Neural progenitor cell (in vitro differentiated cells): ENCODE measurements at regions not wholly inside any gene's neighbourhood (a gene's known extent, or its start where the extent isn't known, plus 50 kb on each side); places are given as distances from the start of the nearest gene placed in this dataset.

Experiments used
- DNase-seq: peaks from one replicate; pipeline ENCODE4 v3.0.0-alpha.2; 2016; ENCODE audit warnings: low spot score
- H2AFZ ChIP-seq: fragments of 200-600 bp; sonication (generic); replicated peaks from 2 replicates; pipeline ENCODE4 v1.6.1; 2016; ENCODE audit warnings: antibody characterized with exemption
- H3F3A ChIP-seq: fragments of 200-600 bp; sonication (generic); 2 replicates; pipeline ENCODE4 v1.6.1; 2016; ENCODE audit warnings: antibody characterized with exemption, low read depth
- H3K27ac ChIP-seq: fragments of 200-600 bp; sonication (generic); 2 replicates; pipeline ENCODE4 v1.5.1; 2016; ENCODE audit warnings: mild to moderate bottlenecking
- H3K27me3 ChIP-seq: fragments of 200-600 bp; sonication (generic); 2 replicates; pipeline ENCODE4 v1.6.1; 2016; ENCODE audit warnings: mild to moderate bottlenecking, moderate library complexity
- H3K36me3 ChIP-seq: fragments of 200-600 bp; sonication (generic); 2 replicates; pipeline ENCODE4 v1.5.1; 2016
- H3K4me1 ChIP-seq: fragments of 200-600 bp; sonication (generic); 2 replicates; pipeline ENCODE4 v1.6.1; 2016; ENCODE audit warnings: mixed run types
- H3K4me2 ChIP-seq: fragments of 200-600 bp; sonication (generic); 2 replicates; pipeline ENCODE4 v1.6.1; 2016
- H3K4me3 ChIP-seq: fragments of 200-600 bp; sonication (generic); 2 replicates; pipeline ENCODE4 v1.5.1; 2016
- H3K79me2 ChIP-seq: fragments of 200-600 bp; sonication (generic); 2 replicates; pipeline ENCODE4 v1.6.1; 2016; ENCODE audit warnings: low read depth
- H3K9ac ChIP-seq: fragments of 200-600 bp; sonication (generic); 2 replicates; pipeline ENCODE4 v1.6.1; 2016
- H3K9me3 ChIP-seq: fragments of 200-600 bp; sonication (generic); 2 replicates; pipeline ENCODE4 v1.5.1; 2016; ENCODE audit warnings: low read depth
- H4K20me1 ChIP-seq: fragments of 200-600 bp; sonication (generic); 2 replicates; pipeline ENCODE4 v1.6.1; 2016; ENCODE audit warnings: low read depth
- H3K27ac Mint-ChIP-seq: 3 replicates; pipeline ENCODE4 v1.8.0; 2021; ENCODE audit warnings: mixed read lengths
- H3K27me3 Mint-ChIP-seq: 2 replicates; pipeline ENCODE4 v1.8.0; 2022; ENCODE audit warnings: low read depth, mild to moderate bottlenecking, inconsistent platforms, moderate library complexity, mixed read lengths; ENCODE audit not compliant: insufficient read depth
- H3K36me3 Mint-ChIP-seq: 3 replicates; pipeline ENCODE4 v1.8.0; 2021; ENCODE audit warnings: mixed read lengths
- H3K4me1 Mint-ChIP-seq: 3 replicates; pipeline ENCODE4 v1.8.0; 2021; ENCODE audit warnings: mixed read lengths
- H3K4me3 Mint-ChIP-seq: 3 replicates; pipeline ENCODE4 v1.8.0; 2021; ENCODE audit warnings: mild to moderate bottlenecking, moderate library complexity, mixed read lengths
- H3K9me3 Mint-ChIP-seq: 3 replicates; pipeline ENCODE4 v1.8.0; 2020; ENCODE audit warnings: mixed read lengths
- CTCF ChIP-seq: fragments of 200-600 bp; sonication (generic); IDR thresholded peaks from 2 replicates; pipeline ENCODE4 v1.5.1; 2017; ENCODE audit warnings: antibody characterized with exemption, mild to moderate bottlenecking
- EZH2 ChIP-seq: fragments of 200-600 bp; sonication (generic); IDR thresholded peaks from 2 replicates; pipeline ENCODE4 v1.6.1; 2017; ENCODE audit warnings: antibody characterized with exemption, mild to moderate bottlenecking, moderate library complexity
- EZH2phosphoT487 ChIP-seq: fragments of 200-600 bp; sonication (generic); IDR thresholded peaks from 2 replicates; pipeline ENCODE4 v1.6.1; 2017; ENCODE audit warnings: antibody characterized with exemption

GRCh38 chr2:215611609-215612386 is 175.9 kb upstream of the FN1 start:
- Mint-ChIP-seq H3K36me3 (peaks cover 2% of the 10 kb centered on the region), H3K4me1 (peaks cover 15% of the 10 kb centered on the region), H3K4me3 (no peak overlapping the region), H3K27ac (no peak overlapping the region), H3K27me3 (no peaks in the 10 kb centered on the region), H3K9me3 (peaks cover 18% of the 10 kb centered on the region)
- Histone ChIP-seq H3K9me3 (no peaks in the 10 kb centered on the region), H3K36me3 (no peaks in the 10 kb centered on the region), H4K20me1 (no peaks in the 10 kb centered on the region), H3K9ac (no peak overlapping the region), H3K4me3 (no peak overlapping the region), H3K4me1 (no peaks in the 10 kb centered on the region), H3K27ac (no peak overlapping the region), H2AFZ (no peak overlapping the region), H3F3A (peaks cover 9% of the 10 kb centered on the region), H3K27me3 (no peaks in the 10 kb centered on the region), H3K4me2 (no peak overlapping the region), H3K79me2 (no peaks in the 10 kb centered on the region)
- peak; percentile 14 for TF ChIP-seq CTCF
- TF ChIP-seq EZH2phosphoT487, result no peak
- TF ChIP-seq EZH2, result no peak
- no peak for DNase-seq

- H3F3A ChIP-seq, result peaks cover 9% of the 10 kb centered on the region
- H3K27me3 ChIP-seq, result no peaks in the 10 kb centered on the region
- H4K20me1 ChIP-seq, result no peaks in the 10 kb centered on the region
- TF ChIP-seq CTCF, result no peak
- TF ChIP-seq EZH2phosphoT487, result no peak
- no peak for TF ChIP-seq EZH2
- Mint-ChIP-seq H3K4me1 (peaks cover 12% of the 10 kb centered on the region), H3K9me3 (peaks cover 7% of the 10 kb centered on the region), H3K36me3 (no peaks in the 10 kb centered on the region), H3K27ac (no peak overlapping the region), H3K4me3 (no peak overlapping the region), H3K27me3 (no peaks in the 10 kb centered on the region)
- H3K9me3 ChIP-seq, result no peaks in the 10 kb centered on the region
- no peak overlapping the region for H3K9ac ChIP-seq
- H3K36me3 ChIP-seq, result no peaks in the 10 kb centered on the region
- H3K4me2 ChIP-seq, result no peak overlapping the region
- no peak overlapping the region for H3K4me3 ChIP-seq
- no peak overlapping the region for H2AFZ ChIP-seq
- DNase-seq, result no peak
- H3K27ac ChIP-seq, result no peak overlapping the region
- no peaks in the 10 kb centered on the region for H3K79me2 ChIP-seq
- H3K4me1 ChIP-seq, result no peaks in the 10 kb centered on the region
Measured at GRCh38 chr2:215609089-215610032, 173.5 kb upstream of the FN1 start.

- Mint-ChIP-seq H3K36me3 (no peaks in the 10 kb centered on the region), H3K9me3 (no peaks in the 10 kb centered on the region), H3K27ac (no peak overlapping the region), H3K4me1 (peaks cover 2% of the 10 kb centered on the region), H3K27me3 (no peaks in the 10 kb centered on the region), H3K4me3 (no peak overlapping the region)
- Histone ChIP-seq H4K20me1 (no peaks in the 10 kb centered on the region), H3K27ac (peak overlapping the region; percentile 76), H3F3A (peaks cover 9% of the 10 kb centered on the region), H3K9ac (no peak overlapping the region), H3K4me1 (no peaks in the 10 kb centered on the region), H3K27me3 (no peaks in the 10 kb centered on the region), H3K4me3 (no peak overlapping the region), H2AFZ (peak overlapping the region; percentile 6), H3K36me3 (no peaks in the 10 kb centered on the region), H3K4me2 (no peak overlapping the region), H3K9me3 (no peaks in the 10 kb centered on the region), H3K79me2 (no peaks in the 10 kb centered on the region)
- no peak for TF ChIP-seq EZH2
- no peak for TF ChIP-seq EZH2phosphoT487
- no peak for TF ChIP-seq CTCF
- no peak for DNase-seq
Measured at GRCh38 chr2:215607766-215608165, 171.9 kb upstream of the FN1 start.
